ENCODE measurements at regions not wholly inside any gene's neighbourhood (a gene's known extent, or its start where the extent isn't known, plus 50 kb on each side); places are given as distances from the start of the nearest gene placed in this dataset.

- TF ChIP-seq ARID5B (CRISPR knock-in tag; IDR thresholded peaks at IDR 0.05) = peak; percentile 67
- peak; percentile 77 for TF ChIP-seq CEBPG (CRISPR knock-in tag; IDR thresholded peaks at IDR 0.05)
- TF ChIP-seq CENPX (CRISPR knock-in tag; IDR thresholded peaks at IDR 0.05) = no peak
- no peak for TF ChIP-seq GABPA (IDR thresholded peaks at IDR 0.05; ENCODE audit: low read depth, low read length)
- 0 out of 2 replicates have a peak, but pooled peaks have one; percentile 31 for TF ChIP-seq GABPA (CRISPR knock-in tag; IDR thresholded peaks at IDR 0.05; ENCODE audit: low read depth)
- 0 out of 2 replicates have a peak, but pooled peaks have one; percentile 19 for TF ChIP-seq GATAD2A (CRISPR knock-in tag; IDR thresholded peaks at IDR 0.05)
- no peak for TF ChIP-seq NKX3-1 (CRISPR knock-in tag; IDR thresholded peaks at IDR 0.05)
- TF ChIP-seq TCF7L2 (IDR thresholded peaks at IDR 0.05; ENCODE audit: low read depth, low read length) = peak; percentile 47; the same call in 1 of the 2 replicates
- TF ChIP-seq SAP130 (CRISPR knock-in tag; IDR thresholded peaks at IDR 0.05; ENCODE audit: low read depth) = peak; percentile 29; the same call in 1 of the 2 replicates
- peak; percentile 34; the same call in 1 of the 2 replicates for TF ChIP-seq FOXA3 (CRISPR knock-in tag; IDR thresholded peaks at IDR 0.05)
- TF ChIP-seq HNRNPUL1 (IDR thresholded peaks at IDR 0.05; ENCODE audit: low read depth, low read length) = peak; percentile 99
- TF ChIP-seq BCL6 (CRISPR knock-in tag; IDR thresholded peaks at IDR 0.05) = peak; percentile 42; the same call in 1 of the 2 replicates
- 0 out of 2 replicates have a peak, but pooled peaks have one; percentile 31 for TF ChIP-seq SOX5 (CRISPR knock-in tag; IDR thresholded peaks at IDR 0.05; ENCODE audit: borderline replicate concordance)
- TF ChIP-seq POGK (CRISPR knock-in tag; conservative IDR thresholded peaks at IDR 0.05) = no peak
- peak; percentile 36; the same call in 1 of the 2 replicates for TF ChIP-seq USF2 (IDR thresholded peaks at IDR 0.05; ENCODE audit: low read depth, low read length)
- TF ChIP-seq USF2 (CRISPR knock-in tag; IDR thresholded peaks at IDR 0.05; ENCODE audit: borderline replicate concordance) = peak; percentile 72; the same call in 1 of the 2 replicates
- TF ChIP-seq ZNF629 (CRISPR knock-in tag; conservative IDR thresholded peaks at IDR 0.05) = peak; percentile 89
- TF ChIP-seq CEBPB (IDR thresholded peaks at IDR 0.05; ENCODE audit: borderline replicate concordance, low read depth, low read length) = peak; percentile 79
- TF ChIP-seq TFE3 (CRISPR knock-in tag; IDR thresholded peaks at IDR 0.05) = peak; percentile 87
- 0 out of 2 replicates have a peak, but pooled peaks have one; percentile 42 for TF ChIP-seq POGZ (CRISPR knock-in tag; IDR thresholded peaks at IDR 0.05)
Observed at GRCh38 chr6:27136978-27137814, 110.3 kb upstream of the PRSS16 start (continued).

Measured in HepG2 (cell line).